Esophagus (tissue), 2 donors: ENCODE measurements at regions not wholly inside any gene's neighbourhood (a gene's known extent, or its start where the extent isn't known, plus 50 kb on each side); places are given as distances from the start of the nearest gene placed in this dataset.

Experiments used
- H3K27ac ChIP-seq, 2 donors: one replicate each; pipeline ENCODE4 v1.5.1; 2013; ENCODE audit warnings: low read depth in 2 of 2, mild to moderate bottlenecking in 2 of 2, inconsistent platforms in 1 of 2, low read length in 1 of 2, moderate library complexity in 1 of 2
- H3K27me3 ChIP-seq, 2 donors: one replicate each; pipeline ENCODE4 v1.6.1; 2013; ENCODE audit warnings: low read length in 2 of 2, control low read depth in 1 of 2, mild to moderate bottlenecking in 1 of 2; ENCODE audit not compliant: insufficient read depth in 2 of 2, control insufficient read depth in 1 of 2
- H3K36me3 ChIP-seq, 2 donors: one replicate each; pipeline ENCODE4 v1.6.1; 2013; ENCODE audit warnings: low read length in 1 of 2; ENCODE audit not compliant: control insufficient read depth in 2 of 2, insufficient read depth in 2 of 2
- H3K4me1 ChIP-seq, 2 donors: one replicate each; pipeline ENCODE4 v1.6.1; 2013; ENCODE audit warnings: low read length in 1 of 2; ENCODE audit not compliant: control insufficient read depth in 2 of 2, insufficient read depth in 2 of 2
- H3K4me3 ChIP-seq, 2 donors: one replicate each; pipeline ENCODE4 v1.5.1; 2013; ENCODE audit warnings: low read length in 2 of 2, mild to moderate bottlenecking in 2 of 2, low read depth in 1 of 2, moderate library complexity in 1 of 2
- H3K9me3 ChIP-seq, 2 donors: one replicate each; pipeline ENCODE4 v1.6.1; 2013; ENCODE audit warnings: mild to moderate bottlenecking in 2 of 2, low read depth in 1 of 2, low read length in 1 of 2, moderate library complexity in 1 of 2; ENCODE audit not compliant: control insufficient read depth in 2 of 2, insufficient read depth in 1 of 2
- WGBS, 2 donors: extraction: QIAGEN DNeasy Blood & Tissue Kit; methylation state at CpG; one replicate each; pipeline ENCODE4 v1.1.7; 2013; 5-methylcytosine and 5-hydroxymethylcytosine counted together
- donor health status: healthy with polysubstance abuse.
- donor health status: Bipolar disorder and iron deficiency.

GRCh38 chr7:41880107-41880506 lies 177.2 kb upstream of the INHBA start:
- WGBS, 2 donors: 53 to 60% methylated on average over 3 of the region's 3 CpGs
- Histone ChIP-seq H3K27ac (no peak overlapping the region), H3K4me3 (no peak overlapping the region), H3K36me3 (no peaks in the 10 kb centered on the region), H3K9me3 (no peaks in the 10 kb centered on the region), H3K4me1 (no peaks in the 10 kb centered on the region), H3K27me3 (no peaks in the 10 kb centered on the region)

DNA sequence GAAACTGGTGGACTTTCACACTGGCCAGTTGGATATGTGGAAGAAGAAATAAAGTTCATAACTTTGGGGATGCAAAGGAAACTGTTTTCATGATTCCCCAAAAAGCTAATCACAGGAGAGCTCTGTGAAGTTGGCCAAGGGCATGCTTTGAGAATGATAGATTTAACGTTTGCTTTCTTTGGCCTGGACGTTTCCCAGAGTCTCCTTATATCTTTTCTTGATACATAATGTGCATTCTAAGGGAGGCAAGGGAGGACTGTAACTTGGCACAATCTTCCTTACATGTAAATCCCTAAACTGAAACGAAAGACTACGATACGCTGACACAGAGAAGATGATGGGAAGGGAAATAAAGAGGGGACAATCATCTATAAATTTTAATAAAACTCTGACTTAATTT lies 176.5 kb upstream of the INHBA start:
- H3K27ac ChIP-seq: no peak overlapping the region
- H3K36me3 ChIP-seq: no peaks in the 10 kb centered on the region
- no peak overlapping the region for H3K4me3 ChIP-seq
- no peaks in the 10 kb centered on the region for H3K4me1 ChIP-seq
- no peaks in the 10 kb centered on the region for H3K27me3 ChIP-seq
- H3K9me3 ChIP-seq: no peaks in the 10 kb centered on the region
- WGBS, 2 donors: 75% methylated on average over 5 of the region's 5 CpGs

DNA sequence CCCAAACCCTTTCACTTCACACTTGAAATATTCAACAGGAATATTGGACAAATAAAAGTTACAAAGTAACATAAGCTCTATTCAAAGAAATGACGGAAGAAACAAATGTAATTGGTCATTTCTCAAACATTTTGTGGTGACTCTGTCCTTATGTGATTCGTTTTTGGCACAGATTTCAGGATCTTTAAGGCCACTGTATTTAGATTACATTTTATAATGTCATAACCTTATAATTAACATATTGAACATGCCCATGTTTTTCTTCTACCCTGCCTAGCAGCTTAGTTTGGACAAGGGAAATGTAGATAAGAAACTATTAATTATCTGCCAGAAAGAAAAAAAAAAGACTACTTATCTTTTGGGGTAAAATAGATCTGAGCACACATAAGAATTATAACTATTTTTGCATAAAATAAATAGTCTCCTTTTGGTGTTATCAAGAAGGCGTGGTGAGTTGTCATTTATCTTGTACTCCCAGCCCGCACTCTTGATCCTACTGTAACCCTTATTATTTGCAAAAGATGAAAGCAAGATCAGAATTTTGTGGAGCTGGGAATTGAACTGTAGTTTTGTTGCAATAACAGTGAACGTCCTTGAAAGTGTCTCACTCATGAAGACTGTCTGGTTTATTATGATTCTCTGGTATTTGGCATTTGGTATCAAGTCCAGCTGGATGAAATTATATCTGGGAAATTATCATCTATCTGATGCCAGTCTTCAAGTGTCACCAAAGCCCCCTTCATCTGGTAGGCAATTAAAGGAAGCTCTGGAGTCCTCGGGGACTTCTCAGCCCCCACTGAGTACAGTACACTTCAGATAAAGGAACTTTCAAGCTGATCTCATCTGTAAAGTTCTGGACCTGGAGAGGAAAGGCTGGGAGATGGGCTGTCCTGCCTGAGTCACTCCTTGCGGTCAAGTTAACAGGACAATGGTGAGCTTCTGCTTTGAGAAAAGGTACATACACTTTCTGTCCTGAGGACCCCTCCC lies 175.7 kb upstream of the INHBA start:
- WGBS, 2 donors: 48 to 56% methylated on average over 7 of the region's 7 CpGs
- no peak overlapping the region for H3K4me3 ChIP-seq
- H3K4me1 ChIP-seq: no peaks in the 10 kb centered on the region
- no peak overlapping the region for H3K27ac ChIP-seq
- H3K36me3 ChIP-seq: no peaks in the 10 kb centered on the region
- H3K27me3 ChIP-seq: no peaks in the 10 kb centered on the region
- H3K9me3 ChIP-seq: no peaks in the 10 kb centered on the region

DNA sequence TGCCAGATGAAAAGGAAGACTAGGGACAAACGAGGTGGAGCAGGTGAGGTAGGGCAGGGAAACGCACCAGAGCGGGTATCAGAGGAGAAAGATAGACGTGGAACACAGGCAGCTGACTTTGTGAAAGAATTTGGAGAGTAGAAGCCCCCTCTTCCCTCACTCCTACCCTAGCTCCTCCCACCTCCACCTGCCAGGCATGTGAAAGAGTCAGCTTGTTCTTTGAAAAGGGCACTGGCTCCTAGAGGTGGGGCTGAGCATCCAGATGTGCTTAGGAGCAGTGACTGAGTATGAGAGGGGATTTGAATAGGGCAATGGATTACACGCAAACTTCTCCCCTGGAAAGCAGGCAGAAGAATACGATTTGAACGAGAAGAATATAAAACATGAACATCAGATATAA lies 174.2 kb upstream of the INHBA start:
- Histone ChIP-seq H3K9me3 (no peaks in the 10 kb centered on the region), H3K27ac (no peak overlapping the region), H3K4me3 (no peak overlapping the region), H3K27me3 (no peaks in the 10 kb centered on the region), H3K4me1 (no peaks in the 10 kb centered on the region), H3K36me3 (no peaks in the 10 kb centered on the region)
- WGBS, 2 donors: 71 to 79% methylated on average over 7 of the region's 7 CpGs

DNA sequence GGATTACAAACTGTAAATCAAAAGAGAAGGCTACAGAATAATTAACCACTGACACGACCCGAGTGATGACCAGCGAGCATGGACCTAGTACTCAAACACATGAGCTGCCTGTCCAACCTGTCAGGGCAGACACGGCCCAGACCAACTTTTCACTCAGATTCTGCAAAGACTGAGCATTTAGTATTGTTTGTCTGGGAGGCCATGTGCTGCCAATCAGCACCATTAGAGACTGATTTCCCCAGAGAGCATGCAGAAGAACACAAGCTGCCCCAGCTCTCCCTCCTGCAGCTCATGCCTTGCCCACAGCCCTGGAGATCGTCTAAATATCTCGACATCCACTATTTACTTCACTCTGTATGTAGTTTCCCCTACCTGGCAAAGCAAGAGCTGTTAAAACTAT lies 172.6 kb upstream of the INHBA start:
- H3K27me3 ChIP-seq: no peaks in the 10 kb centered on the region
- no peak overlapping the region for H3K4me3 ChIP-seq
- WGBS, 2 donors: 62 to 76% methylated on average over 6 of the region's 6 CpGs
- H3K9me3 ChIP-seq: no peaks in the 10 kb centered on the region
- no peak overlapping the region for H3K27ac ChIP-seq
- no peaks in the 10 kb centered on the region for H3K4me1 ChIP-seq
- H3K36me3 ChIP-seq: no peaks in the 10 kb centered on the region

DNA sequence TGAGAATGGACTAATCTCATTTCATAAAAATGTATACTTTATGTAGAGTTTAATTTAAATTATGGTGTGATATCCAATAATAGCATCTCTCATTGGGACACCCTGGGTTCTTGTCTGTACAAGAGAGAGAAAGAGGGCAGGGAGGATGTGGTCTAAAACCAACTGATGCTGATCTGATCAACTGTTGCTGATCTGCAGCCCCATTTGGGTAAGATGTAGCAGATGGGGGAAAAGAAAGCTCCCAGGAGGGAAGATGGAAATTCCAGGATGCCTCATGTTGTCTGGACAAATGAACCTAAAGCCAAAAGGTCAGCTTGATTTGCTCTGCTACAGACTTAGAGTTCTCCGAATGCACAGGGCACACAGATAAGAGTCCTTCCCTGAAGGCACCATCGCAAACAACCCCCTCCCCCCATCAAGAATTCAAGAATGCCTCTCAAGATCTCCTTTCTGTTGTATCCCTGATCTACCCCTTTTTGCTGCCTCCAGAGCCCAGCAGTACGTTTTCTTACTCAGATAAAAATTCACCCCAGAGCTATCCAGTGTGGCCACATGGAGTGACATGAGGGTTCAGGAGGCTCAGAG lies 171.4 kb upstream of the INHBA start:
- no peak overlapping the region for H3K4me3 ChIP-seq
- H3K4me1 ChIP-seq: no peaks in the 10 kb centered on the region
- no peaks in the 10 kb centered on the region for H3K27me3 ChIP-seq
- no peak overlapping the region for H3K27ac ChIP-seq
- H3K9me3 ChIP-seq: no peaks in the 10 kb centered on the region
- 40 to 46% methylated on average over 3 of the region's 3 CpGs for WGBS, 2 donors
- no peaks in the 10 kb centered on the region for H3K36me3 ChIP-seq

DNA sequence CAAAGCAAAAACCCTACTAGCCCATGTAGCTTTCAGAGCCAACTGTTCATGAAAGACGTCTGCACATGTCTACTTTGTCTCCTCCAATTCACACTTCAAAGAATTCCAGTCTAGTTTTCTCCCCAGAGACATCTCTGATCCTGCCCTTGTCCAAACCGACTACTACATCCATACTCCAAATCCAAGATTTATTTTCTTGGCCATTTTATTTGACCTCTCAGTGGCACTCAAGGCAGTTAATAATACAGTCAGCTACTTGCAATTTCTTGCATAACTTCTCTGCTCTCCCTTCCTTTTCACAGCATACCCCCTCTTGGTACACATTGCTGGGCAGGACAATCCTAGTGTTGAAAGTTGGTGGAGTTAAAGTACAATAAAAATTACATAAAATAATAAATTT lies 170.9 kb upstream of the INHBA start:
- Histone ChIP-seq H3K4me3 (no peak overlapping the region), H3K9me3 (no peaks in the 10 kb centered on the region), H3K27me3 (no peaks in the 10 kb centered on the region), H3K4me1 (no peaks in the 10 kb centered on the region), H3K36me3 (no peaks in the 10 kb centered on the region), H3K27ac (no peak overlapping the region)
- 53 to 64% methylated on average over 2 of the region's 2 CpGs for WGBS, 2 donors

- no peaks in the 10 kb centered on the region for H3K4me1 ChIP-seq
- no peaks in the 10 kb centered on the region for H3K9me3 ChIP-seq
- no peaks in the 10 kb centered on the region for H3K27me3 ChIP-seq
- 76 to 82% methylated on average over 1 of the region's 1 CpG for WGBS, 2 donors
- H3K4me3 ChIP-seq: no peak overlapping the region
- no peaks in the 10 kb centered on the region for H3K36me3 ChIP-seq
- H3K27ac ChIP-seq: no peak overlapping the region
These were observed 170.1 kb upstream of the INHBA start for GRCh38 chr7:41872966-41873365.

- Histone ChIP-seq H3K27ac (no peak overlapping the region), H3K36me3 (no peaks in the 10 kb centered on the region), H3K27me3 (no peaks in the 10 kb centered on the region), H3K4me3 (no peak overlapping the region), H3K4me1 (no peaks in the 10 kb centered on the region), H3K9me3 (peaks cover 0 to 3% of the 10 kb centered on the region in 2 donors)
- WGBS, 2 donors: 50 to 58% methylated on average over 1 of the region's 1 CpG
These were observed 167.7 kb upstream of the INHBA start for GRCh38 chr7:41870461-41871138.
